Endothelial cell of umbilical vein (primary cell): ENCODE measurements at regions not wholly inside any gene's neighbourhood (a gene's known extent, or its start where the extent isn't known, plus 50 kb on each side); places are given as distances from the start of the nearest gene placed in this dataset.

Experiments
- EZH2 ChIP-seq: IDR thresholded peaks from 2 replicates; pipeline ENCODE4 v1.6.1; 2012; ENCODE audit warnings: borderline replicate concordance, low read depth, mild to moderate bottlenecking, moderate library complexity, low read length, inconsistent platforms; ENCODE audit not compliant: severe bottlenecking
- FOS ChIP-seq: IDR thresholded peaks from 2 replicates; pipeline ENCODE4 v1.6.1; 2011; ENCODE audit warnings: mild to moderate bottlenecking, low read length, moderate library complexity, borderline replicate concordance; ENCODE audit not compliant: insufficient read depth
- JUN ChIP-seq: IDR thresholded peaks from 2 replicates; pipeline ENCODE4 v1.6.1; 2011; ENCODE audit warnings: borderline replicate concordance, low read depth; ENCODE audit not compliant: insufficient read length, insufficient read depth
- MYC ChIP-seq: IDR thresholded peaks from one replicate; pipeline ENCODE4 v1.6.1; 2011; ENCODE audit warnings: mild to moderate bottlenecking, low read depth, low read length
- POLR2A ChIP-seq: IDR thresholded peaks from 2 replicates; pipeline ENCODE4 v1.6.1; 2012; ENCODE audit warnings: low read depth, mild to moderate bottlenecking, control low read depth, low read length
- POLR2AphosphoS5 ChIP-seq: IDR thresholded peaks from 2 replicates; pipeline ENCODE4 v1.6.1; 2012; ENCODE audit warnings: low read depth, mild to moderate bottlenecking, control low read depth, low read length, moderate library complexity; ENCODE audit not compliant: insufficient read depth
- TF ChIP-seq, protein P1 (sequence below), 2 donors: IDR thresholded peaks; 1 replicate in 1 of 2; 2 replicates in 1 of 2; pipeline ENCODE4 v1.5.1; 2011; ENCODE audit warnings: low read length in 2 of 2, mild to moderate bottlenecking in 2 of 2, moderate library complexity in 2 of 2, control low read depth in 1 of 2, inconsistent platforms in 1 of 2, low read depth in 1 of 2; ENCODE audit not compliant: insufficient read depth in 1 of 2; ENCODE audit errors: extremely low read depth in 1 of 2

DNA sequence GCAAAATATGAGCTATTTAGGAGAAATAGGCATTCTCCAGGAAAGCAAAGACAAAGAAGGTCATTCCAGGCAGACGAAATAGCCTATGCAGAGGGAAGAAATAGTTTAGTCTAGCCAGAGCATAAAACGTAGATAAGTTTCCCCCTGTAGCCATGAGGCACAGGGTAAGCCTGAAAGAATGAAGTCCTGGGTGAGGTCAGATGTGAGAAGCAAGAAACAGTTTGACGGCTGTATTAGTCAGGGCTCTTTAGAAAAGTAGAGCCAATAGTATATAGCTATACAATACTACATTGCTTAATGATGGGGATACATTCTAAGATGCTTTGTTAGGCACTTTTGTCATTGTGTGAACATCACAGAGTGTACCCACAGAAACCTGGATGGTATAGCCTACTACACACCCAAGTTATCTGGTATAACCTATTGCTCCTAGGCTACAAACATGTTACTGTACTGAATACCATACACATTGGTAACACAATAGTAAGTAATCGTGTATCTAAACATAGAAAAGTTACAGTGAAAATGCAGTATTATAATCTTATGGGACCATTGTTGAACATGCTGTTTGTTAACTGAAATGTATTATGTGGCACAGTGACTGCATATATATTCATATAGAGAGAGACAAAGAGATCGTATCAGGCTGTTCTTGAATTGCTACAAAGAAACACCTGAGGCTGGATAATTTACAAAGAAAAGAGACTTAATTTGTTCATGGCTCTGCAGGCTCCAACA lies 59.3 kb upstream of the WDFY2 start:
- TF ChIP-seq EZH2 (no peak), POLR2A (no peak), JUN (no peak), POLR2AphosphoS5 (no peak), FOS (no peak), MYC (no peak)
- TF ChIP-seq, protein P1, sequence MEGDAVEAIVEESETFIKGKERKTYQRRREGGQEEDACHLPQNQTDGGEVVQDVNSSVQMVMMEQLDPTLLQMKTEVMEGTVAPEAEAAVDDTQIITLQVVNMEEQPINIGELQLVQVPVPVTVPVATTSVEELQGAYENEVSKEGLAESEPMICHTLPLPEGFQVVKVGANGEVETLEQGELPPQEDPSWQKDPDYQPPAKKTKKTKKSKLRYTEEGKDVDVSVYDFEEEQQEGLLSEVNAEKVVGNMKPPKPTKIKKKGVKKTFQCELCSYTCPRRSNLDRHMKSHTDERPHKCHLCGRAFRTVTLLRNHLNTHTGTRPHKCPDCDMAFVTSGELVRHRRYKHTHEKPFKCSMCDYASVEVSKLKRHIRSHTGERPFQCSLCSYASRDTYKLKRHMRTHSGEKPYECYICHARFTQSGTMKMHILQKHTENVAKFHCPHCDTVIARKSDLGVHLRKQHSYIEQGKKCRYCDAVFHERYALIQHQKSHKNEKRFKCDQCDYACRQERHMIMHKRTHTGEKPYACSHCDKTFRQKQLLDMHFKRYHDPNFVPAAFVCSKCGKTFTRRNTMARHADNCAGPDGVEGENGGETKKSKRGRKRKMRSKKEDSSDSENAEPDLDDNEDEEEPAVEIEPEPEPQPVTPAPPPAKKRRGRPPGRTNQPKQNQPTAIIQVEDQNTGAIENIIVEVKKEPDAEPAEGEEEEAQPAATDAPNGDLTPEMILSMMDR (IDR thresholded peaks at IDR 0.05; ENCODE audit: extremely low read depth in 1 of 2, insufficient read depth in 1 of 2, low read depth in 1 of 2, low read length in 2 of 2) = no peak
